ENCODE measurements at regions not wholly inside any gene's neighbourhood (a gene's known extent, or its start where the extent isn't known, plus 50 kb on each side); places are given as distances from the start of the nearest gene placed in this dataset.
"Not testable (repeated sequence)": the region's sequence is repeated elsewhere in the genome, so short reads cannot be mapped to it uniquely, and the experiment has no call there.

DNA sequence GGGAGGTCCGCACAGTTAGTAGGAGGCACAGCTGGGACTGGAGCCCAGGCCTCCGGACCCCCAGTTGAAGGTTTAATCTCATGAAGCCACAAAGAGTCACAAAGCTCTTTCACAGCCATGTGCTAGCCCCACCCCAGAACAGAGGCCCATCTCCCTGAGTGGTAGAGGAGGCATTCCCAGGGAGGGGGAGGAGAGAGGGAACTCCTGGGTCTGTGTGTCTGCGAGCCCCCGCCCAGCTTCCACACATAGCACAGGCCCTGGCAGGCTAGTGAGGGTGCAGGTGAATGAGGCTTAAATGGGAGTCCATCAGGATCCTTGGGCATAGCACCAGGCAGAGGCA, 197.8 kb downstream of the MATN1 start (continued):
- TF ChIP-seq NR2F2 (IDR thresholded peaks at IDR 0.05) (no peak), FOXA2 (IDR thresholded peaks at IDR 0.05) (no peak), RAD21 (IDR thresholded peaks at IDR 0.05) (no peak)

DNA sequence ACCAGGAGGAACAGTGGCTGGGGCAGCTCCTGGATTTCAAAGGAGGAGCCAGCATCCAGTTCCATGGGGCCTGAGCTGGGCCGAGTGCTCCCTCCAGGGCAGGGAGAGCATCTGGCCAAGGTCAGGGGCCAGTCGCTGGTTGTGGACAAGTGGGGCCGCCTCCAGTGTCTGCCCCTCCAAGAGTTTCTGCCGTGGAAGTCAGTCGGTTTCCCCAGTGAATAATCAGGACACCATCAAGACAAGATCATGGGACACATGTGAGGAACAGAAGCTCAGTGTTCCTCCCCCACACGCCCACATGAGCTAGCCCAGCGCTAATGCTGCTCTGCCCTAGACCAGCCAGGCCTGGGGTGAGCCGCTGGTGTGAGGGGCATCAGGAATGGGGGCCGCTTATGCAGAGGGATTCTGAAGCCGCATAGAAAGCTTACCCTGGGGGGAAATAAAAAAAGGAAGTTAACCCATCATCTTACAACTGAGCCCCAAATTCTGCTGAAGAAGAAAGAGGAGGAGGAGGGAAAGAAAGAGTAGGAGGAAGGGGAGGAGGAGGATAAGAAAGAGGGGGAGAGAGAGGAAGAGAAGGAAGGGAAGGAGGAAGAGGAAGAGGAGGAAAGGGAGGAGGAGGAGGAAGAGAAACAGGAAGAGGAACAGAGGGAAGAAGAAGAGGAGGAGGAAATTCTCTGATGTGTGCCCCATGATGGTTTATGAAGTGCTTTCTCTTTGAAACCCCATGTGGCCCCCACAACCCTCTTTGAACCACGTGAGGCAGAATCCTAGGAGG, 198.4 kb downstream of the MATN1 start:
- Histone ChIP-seq H3K9ac (ENCODE audit: low read depth in 1 of 2, low read length in 2 of 2) (no peak overlapping the region), H3K27ac (ENCODE audit: low read depth in 1 of 2, low read length in 2 of 2) (no peak overlapping the region), H3K4me3 (ENCODE audit: low read depth in 1 of 3, low read length in 3 of 3) (no peak overlapping the region), H3K27me3 (ENCODE audit: control insufficient read depth in 4 of 4, insufficient read depth in 4 of 4, low read length in 3 of 4) (no peaks in the 10 kb centered on the region), H3K36me3 (ENCODE audit: control insufficient read depth in 4 of 4, insufficient read depth in 3 of 4, low read depth in 1 of 4, low read length in 3 of 4) (no peaks in the 10 kb centered on the region), H3K9me3 (ENCODE audit: control insufficient read depth in 4 of 4, low read length in 3 of 4) (no peaks in the 10 kb centered on the region), H3K4me1 (ENCODE audit: control insufficient read depth in 4 of 4, insufficient read depth in 4 of 4, low read length in 3 of 4) (peaks cover 4 to 19% (median 14%) of the 10 kb centered on the region in 4 donors)
- WGBS = 86% methylated on average over 11 of the region's 11 CpGs
- TF ChIP-seq HNF4A (conservative IDR thresholded peaks at IDR 0.05) (no peak), FOXA2 (IDR thresholded peaks at IDR 0.05) (no peak), TAF1 (conservative IDR thresholded peaks at IDR 0.05) (no peak), EGR1 (IDR thresholded peaks at IDR 0.05; ENCODE audit: low read depth in 2 of 2) (no peak), SP1 (IDR thresholded peaks at IDR 0.05) (no peak), GABPA (IDR thresholded peaks at IDR 0.05 in 1 of 2, conservative IDR thresholded peaks at IDR 0.05 in 1 of 2) (no peak), HNF4G (IDR thresholded peaks at IDR 0.05) (no peak), JUND (IDR thresholded peaks at IDR 0.05) (no peak), YY1 (IDR thresholded peaks at IDR 0.05) (no peak), RAD21 (IDR thresholded peaks at IDR 0.05) (no peak), FOXA1 (IDR thresholded peaks at IDR 0.05) (no peak), NR2F2 (IDR thresholded peaks at IDR 0.05) (no peak), RXRA (IDR thresholded peaks at IDR 0.05) (no peak)
- TF ChIP-seq, protein P1, sequence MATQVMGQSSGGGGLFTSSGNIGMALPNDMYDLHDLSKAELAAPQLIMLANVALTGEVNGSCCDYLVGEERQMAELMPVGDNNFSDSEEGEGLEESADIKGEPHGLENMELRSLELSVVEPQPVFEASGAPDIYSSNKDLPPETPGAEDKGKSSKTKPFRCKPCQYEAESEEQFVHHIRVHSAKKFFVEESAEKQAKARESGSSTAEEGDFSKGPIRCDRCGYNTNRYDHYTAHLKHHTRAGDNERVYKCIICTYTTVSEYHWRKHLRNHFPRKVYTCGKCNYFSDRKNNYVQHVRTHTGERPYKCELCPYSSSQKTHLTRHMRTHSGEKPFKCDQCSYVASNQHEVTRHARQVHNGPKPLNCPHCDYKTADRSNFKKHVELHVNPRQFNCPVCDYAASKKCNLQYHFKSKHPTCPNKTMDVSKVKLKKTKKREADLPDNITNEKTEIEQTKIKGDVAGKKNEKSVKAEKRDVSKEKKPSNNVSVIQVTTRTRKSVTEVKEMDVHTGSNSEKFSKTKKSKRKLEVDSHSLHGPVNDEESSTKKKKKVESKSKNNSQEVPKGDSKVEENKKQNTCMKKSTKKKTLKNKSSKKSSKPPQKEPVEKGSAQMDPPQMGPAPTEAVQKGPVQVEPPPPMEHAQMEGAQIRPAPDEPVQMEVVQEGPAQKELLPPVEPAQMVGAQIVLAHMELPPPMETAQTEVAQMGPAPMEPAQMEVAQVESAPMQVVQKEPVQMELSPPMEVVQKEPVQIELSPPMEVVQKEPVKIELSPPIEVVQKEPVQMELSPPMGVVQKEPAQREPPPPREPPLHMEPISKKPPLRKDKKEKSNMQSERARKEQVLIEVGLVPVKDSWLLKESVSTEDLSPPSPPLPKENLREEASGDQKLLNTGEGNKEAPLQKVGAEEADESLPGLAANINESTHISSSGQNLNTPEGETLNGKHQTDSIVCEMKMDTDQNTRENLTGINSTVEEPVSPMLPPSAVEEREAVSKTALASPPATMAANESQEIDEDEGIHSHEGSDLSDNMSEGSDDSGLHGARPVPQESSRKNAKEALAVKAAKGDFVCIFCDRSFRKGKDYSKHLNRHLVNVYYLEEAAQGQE (IDR thresholded peaks at IDR 0.05) = no peak
- TF ChIP-seq, protein P2, sequence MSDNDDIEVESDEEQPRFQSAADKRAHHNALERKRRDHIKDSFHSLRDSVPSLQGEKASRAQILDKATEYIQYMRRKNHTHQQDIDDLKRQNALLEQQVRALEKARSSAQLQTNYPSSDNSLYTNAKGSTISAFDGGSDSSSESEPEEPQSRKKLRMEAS (IDR thresholded peaks at IDR 0.05) = no peak
- TF ChIP-seq, protein P3, sequence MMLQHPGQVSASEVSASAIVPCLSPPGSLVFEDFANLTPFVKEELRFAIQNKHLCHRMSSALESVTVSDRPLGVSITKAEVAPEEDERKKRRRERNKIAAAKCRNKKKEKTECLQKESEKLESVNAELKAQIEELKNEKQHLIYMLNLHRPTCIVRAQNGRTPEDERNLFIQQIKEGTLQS (IDR thresholded peaks at IDR 0.05) = no peak
- TF ChIP-seq, protein P4, sequence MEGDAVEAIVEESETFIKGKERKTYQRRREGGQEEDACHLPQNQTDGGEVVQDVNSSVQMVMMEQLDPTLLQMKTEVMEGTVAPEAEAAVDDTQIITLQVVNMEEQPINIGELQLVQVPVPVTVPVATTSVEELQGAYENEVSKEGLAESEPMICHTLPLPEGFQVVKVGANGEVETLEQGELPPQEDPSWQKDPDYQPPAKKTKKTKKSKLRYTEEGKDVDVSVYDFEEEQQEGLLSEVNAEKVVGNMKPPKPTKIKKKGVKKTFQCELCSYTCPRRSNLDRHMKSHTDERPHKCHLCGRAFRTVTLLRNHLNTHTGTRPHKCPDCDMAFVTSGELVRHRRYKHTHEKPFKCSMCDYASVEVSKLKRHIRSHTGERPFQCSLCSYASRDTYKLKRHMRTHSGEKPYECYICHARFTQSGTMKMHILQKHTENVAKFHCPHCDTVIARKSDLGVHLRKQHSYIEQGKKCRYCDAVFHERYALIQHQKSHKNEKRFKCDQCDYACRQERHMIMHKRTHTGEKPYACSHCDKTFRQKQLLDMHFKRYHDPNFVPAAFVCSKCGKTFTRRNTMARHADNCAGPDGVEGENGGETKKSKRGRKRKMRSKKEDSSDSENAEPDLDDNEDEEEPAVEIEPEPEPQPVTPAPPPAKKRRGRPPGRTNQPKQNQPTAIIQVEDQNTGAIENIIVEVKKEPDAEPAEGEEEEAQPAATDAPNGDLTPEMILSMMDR (IDR thresholded peaks at IDR 0.05; ENCODE audit: low read depth, low read length, missing input control) = no peak
- TF ChIP-seq, protein P5, sequence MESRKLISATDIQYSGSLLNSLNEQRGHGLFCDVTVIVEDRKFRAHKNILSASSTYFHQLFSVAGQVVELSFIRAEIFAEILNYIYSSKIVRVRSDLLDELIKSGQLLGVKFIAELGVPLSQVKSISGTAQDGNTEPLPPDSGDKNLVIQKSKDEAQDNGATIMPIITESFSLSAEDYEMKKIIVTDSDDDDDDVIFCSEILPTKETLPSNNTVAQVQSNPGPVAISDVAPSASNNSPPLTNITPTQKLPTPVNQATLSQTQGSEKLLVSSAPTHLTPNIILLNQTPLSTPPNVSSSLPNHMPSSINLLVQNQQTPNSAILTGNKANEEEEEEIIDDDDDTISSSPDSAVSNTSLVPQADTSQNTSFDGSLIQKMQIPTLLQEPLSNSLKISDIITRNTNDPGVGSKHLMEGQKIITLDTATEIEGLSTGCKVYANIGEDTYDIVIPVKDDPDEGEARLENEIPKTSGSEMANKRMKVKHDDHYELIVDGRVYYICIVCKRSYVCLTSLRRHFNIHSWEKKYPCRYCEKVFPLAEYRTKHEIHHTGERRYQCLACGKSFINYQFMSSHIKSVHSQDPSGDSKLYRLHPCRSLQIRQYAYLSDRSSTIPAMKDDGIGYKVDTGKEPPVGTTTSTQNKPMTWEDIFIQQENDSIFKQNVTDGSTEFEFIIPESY (IDR thresholded peaks at IDR 0.05) = no peak
- no peak for DNase-seq (ENCODE audit: low spot score)

DNA sequence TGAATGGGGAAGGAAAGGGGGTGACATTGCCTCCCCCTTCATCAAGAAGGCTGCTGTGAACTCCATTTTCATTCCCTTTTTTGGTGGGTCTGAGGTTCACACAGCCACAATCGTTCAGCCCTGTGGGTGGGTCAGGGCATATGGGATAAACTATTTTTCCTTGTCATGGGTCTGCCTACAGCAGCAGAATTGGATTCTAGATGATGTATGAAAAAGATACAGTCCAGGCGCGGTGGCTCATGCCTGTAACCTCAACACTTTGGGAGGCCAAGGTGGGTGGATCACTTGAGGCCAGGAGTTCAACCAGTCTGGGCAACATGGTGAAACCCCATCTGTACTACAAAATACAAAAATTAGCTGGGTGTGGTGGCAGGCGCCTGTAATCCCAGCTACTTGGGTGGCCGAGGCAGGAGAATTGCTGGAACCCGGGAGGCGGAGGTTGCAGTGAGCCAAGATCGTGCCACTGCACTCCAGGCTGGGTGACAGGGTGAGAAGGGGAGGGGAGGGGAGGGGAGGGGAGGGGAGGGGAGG, 199.3 kb downstream of the MATN1 start:
- H3K36me3 ChIP-seq (ENCODE audit: control insufficient read depth in 4 of 4, insufficient read depth in 3 of 4, low read depth in 1 of 4, low read length in 3 of 4); H3K9ac ChIP-seq (ENCODE audit: low read depth in 1 of 2, low read length in 2 of 2); H3K27me3 ChIP-seq (ENCODE audit: control insufficient read depth in 4 of 4, insufficient read depth in 4 of 4, low read length in 3 of 4); H3K27ac ChIP-seq (ENCODE audit: low read depth in 1 of 2, low read length in 2 of 2); DNase-seq (ENCODE audit: low spot score); H3K4me3 ChIP-seq (ENCODE audit: low read depth in 1 of 3, low read length in 3 of 3); H3K9me3 ChIP-seq (ENCODE audit: control insufficient read depth in 4 of 4, low read length in 3 of 4): not testable (repeated sequence)
- H3K4me1 ChIP-seq (ENCODE audit: control insufficient read depth in 4 of 4, insufficient read depth in 4 of 4, low read length in 3 of 4) = peaks cover 4 to 19% (median 14%) of the 10 kb centered on the region in 4 donors
- WGBS = 80% methylated on average over 8 of the region's 8 CpGs
